ENCODE measurements at regions not wholly inside any gene's neighbourhood (a gene's known extent, or its start where the extent isn't known, plus 50 kb on each side); places are given as distances from the start of the nearest gene placed in this dataset.

DNA sequence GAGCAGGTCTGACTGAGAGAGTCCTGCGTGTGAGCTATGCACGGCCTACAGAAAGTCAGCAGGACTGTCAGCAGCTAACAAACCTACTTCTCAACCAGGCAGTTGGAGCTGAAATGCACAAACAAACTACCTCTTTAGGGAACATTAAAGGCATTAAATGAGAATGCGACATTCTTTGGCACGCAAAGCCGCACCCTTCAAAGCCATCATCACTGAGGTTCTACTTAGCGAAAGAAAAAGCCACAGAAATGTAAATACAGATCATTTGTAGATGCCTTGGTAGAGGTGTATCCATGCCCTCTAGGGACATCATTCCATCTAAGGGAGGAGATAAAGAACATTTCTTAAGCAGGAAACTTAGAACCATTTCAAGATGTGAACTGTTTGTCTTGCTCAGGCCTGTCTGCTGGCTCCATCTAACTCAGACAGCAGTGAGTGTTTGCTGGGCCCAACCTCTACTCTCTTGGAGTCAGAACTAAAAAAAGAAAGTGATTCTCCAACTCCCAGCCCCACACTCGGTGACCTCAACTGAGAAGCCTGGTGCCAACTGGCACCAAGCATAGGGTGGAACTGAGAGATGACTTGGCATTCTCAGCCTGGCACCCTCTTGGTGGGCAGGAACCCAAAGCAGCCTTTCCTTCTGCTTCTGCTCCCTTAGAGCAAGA is 63.5 kb upstream of the MBIP start:
- no peaks in the 10 kb centered on the region for H3K9me1 ChIP-seq (replicated peaks; ENCODE audit: control insufficient read depth, extremely low read depth, insufficient read depth, low read length)
- TF ChIP-seq POLR2A (IDR thresholded peaks at IDR 0.05; ENCODE audit: low read depth, low read length) (no peak), POLR2AphosphoS5 (IDR thresholded peaks at IDR 0.05; ENCODE audit: insufficient read depth, low read depth, low read length) (no peak), EZH2 (IDR thresholded peaks at IDR 0.05; ENCODE audit: borderline replicate concordance, low read depth, low read length, severe bottlenecking) (no peak), JUN (IDR thresholded peaks at IDR 0.05; ENCODE audit: borderline replicate concordance, insufficient read depth, insufficient read length, low read depth) (no peak)
- TF ChIP-seq, protein P1, sequence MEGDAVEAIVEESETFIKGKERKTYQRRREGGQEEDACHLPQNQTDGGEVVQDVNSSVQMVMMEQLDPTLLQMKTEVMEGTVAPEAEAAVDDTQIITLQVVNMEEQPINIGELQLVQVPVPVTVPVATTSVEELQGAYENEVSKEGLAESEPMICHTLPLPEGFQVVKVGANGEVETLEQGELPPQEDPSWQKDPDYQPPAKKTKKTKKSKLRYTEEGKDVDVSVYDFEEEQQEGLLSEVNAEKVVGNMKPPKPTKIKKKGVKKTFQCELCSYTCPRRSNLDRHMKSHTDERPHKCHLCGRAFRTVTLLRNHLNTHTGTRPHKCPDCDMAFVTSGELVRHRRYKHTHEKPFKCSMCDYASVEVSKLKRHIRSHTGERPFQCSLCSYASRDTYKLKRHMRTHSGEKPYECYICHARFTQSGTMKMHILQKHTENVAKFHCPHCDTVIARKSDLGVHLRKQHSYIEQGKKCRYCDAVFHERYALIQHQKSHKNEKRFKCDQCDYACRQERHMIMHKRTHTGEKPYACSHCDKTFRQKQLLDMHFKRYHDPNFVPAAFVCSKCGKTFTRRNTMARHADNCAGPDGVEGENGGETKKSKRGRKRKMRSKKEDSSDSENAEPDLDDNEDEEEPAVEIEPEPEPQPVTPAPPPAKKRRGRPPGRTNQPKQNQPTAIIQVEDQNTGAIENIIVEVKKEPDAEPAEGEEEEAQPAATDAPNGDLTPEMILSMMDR (IDR thresholded peaks at IDR 0.05; ENCODE audit: extremely low read depth in 1 of 2, insufficient read depth in 1 of 2, low read depth in 1 of 2, low read length in 2 of 2): no peak
- ChIA-PET CTCF (no interaction called here), POLR2A (no interaction called here)
- H3K79me2 ChIP-seq (ENCODE audit: control insufficient read depth, insufficient read depth, low read length): no peaks in the 10 kb centered on the region
- no TSS peak for BruUV-seq (replicated peaks)
- DNase-seq (ENCODE audit: low read depth, low spot score) (no peak), FAIRE-seq (no peak)
- H3K27ac ChIP-seq (ENCODE audit: insufficient read depth, low read depth, low read length): no peak overlapping the region
- H3K4me3 ChIP-seq (replicated peaks in 1 of 3; ENCODE audit: insufficient read depth in 1 of 3, low read depth in 1 of 3, low read length in 3 of 3): no peak overlapping the region
- no peaks in the 10 kb centered on the region for H3K27me3 ChIP-seq (ENCODE audit: control insufficient read depth in 2 of 2, insufficient read depth in 2 of 2, low read length in 2 of 2)
- no peak overlapping the region for H3K9ac ChIP-seq (replicated peaks; ENCODE audit: extremely low read depth, insufficient read depth, low read length)
- dilution Hi-C loops (cut with MboI; ENCODE audit: extremely low pct_ligation_motif_present, low sequenced_read_pairs) (no loop called here), intact Hi-C loops (cut with micrococcal nuclease) (no loop called here)
- no peak overlapping the region for H3K4me2 ChIP-seq (ENCODE audit: insufficient read depth, low read length)
- no peaks in the 10 kb centered on the region for H3K36me3 ChIP-seq (ENCODE audit: control insufficient read depth in 2 of 2, extremely low read depth in 1 of 2, insufficient read depth in 2 of 2, low read length in 2 of 2)
- no peak overlapping the region for H2AFZ ChIP-seq (ENCODE audit: low read depth, low read length)
- H3K9me3 ChIP-seq (replicated peaks; ENCODE audit: control insufficient read depth, insufficient read depth, low read length): no peaks in the 10 kb centered on the region
- H4K20me1 ChIP-seq (replicated peaks; ENCODE audit: control insufficient read depth, extremely low read depth, insufficient read depth, low read length): no peaks in the 10 kb centered on the region
- H3K4me1 ChIP-seq (ENCODE audit: control insufficient read depth, extremely low read depth, insufficient read depth, low read length): no peaks in the 10 kb centered on the region

All from endothelial cell of umbilical vein (primary cell).